GM12874 (cell line): ENCODE measurements at regions not wholly inside any gene's neighbourhood (a gene's known extent, or its start where the extent isn't known, plus 50 kb on each side); places are given as distances from the start of the nearest gene placed in this dataset.

Experiments
- CTCF ChIP-seq: IDR thresholded peaks from 2 replicates; pipeline ENCODE4 v1.5.1; 2011; ENCODE audit warnings: low read depth, mild to moderate bottlenecking, control low read depth, low read length, moderate library complexity; ENCODE audit not compliant: insufficient read depth

GRCh38 chr11:29008481-29008880 is 900.3 kb downstream of the METTL15 start:
- TF ChIP-seq CTCF = no peak

DNA sequence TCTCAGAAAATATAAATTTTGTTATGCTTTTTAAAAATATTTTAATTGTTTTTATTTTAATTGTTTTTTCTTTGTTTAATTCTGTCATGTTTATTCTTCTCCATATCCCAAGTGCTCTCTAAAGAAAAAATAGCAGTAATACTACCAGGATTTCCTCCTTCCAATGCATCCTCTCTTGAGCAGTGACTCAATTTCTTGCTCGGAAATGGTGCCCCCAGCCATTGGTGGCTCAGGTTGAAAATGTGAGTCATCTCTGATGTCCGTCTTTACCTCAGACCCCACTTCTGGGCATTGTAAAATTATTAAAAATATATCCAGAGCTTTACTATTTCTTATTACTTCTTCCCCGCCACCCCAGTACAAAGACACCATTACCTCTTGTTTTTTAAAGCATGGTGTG is 898.5 kb downstream of the METTL15 start:
- TF ChIP-seq CTCF = no peak

GRCh38 chr11:29005401-29005980 is 897.3 kb downstream of the METTL15 start:
- no peak for TF ChIP-seq CTCF

- no peak for TF ChIP-seq CTCF
Observed at GRCh38 chr11:29002816-29003215, 894.6 kb downstream of the METTL15 start.

DNA sequence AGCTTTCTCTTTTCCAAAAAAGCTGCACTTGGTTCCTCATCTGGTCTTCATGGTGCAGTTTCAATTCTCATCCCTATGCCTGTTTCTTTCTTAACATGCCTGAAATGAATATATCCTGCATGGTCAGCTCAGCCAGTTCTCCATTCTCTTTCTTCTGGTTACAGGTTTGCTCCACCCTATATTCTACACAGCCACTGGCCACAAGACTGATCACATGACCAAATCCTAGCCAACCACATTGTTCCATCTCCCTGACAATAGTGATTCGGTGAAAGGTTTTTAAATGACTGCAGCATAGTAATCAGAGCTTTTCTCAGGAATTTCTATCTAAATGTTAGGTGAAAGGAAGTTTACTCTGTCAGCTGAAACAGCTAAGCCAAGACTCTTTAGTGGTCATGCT is 891.4 kb downstream of the METTL15 start:
- TF ChIP-seq CTCF = no peak

DNA sequence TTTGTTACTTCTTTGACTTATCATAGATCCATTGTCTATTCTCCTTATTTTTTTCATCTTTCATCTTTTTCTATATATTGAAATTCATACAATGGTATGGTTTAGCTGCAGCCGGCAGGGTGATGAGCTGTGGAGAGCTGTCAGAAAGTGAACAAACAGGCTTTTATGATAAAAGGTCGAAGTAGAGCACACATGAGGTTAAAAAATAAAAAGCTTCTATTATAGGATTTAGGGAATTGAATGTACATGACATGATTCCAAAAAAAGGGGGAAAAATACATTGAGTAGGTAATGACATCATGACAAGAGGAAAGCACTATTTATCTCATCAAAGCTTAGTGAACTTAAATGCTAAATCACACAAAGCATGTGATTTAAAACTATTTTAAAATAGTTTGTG is 884.8 kb downstream of the METTL15 start:
- no peak for TF ChIP-seq CTCF

GRCh38 chr11:28984231-28984630 is 876.0 kb downstream of the METTL15 start:
- no peak for TF ChIP-seq CTCF
